Stimulated activated CD8-positive, alpha-beta memory T cell treated with anti-CD3 and anti-CD28 coated beads, Interleukin-15, amount 100 ng/mL, for 1 hour (primary cell): ENCODE measurements at regions not wholly inside any gene's neighbourhood (a gene's known extent, or its start where the extent isn't known, plus 50 kb on each side); places are given as distances from the start of the nearest gene placed in this dataset.
"Not testable (repeated sequence)": the region's sequence is repeated elsewhere in the genome, so short reads cannot be mapped to it uniquely, and the experiment has no call there.

ENCODE experiments used
- DNase-seq: peaks from one replicate; pipeline ENCODE4 v3.0.0-alpha.2; 2020; ENCODE audit warnings: low read depth

- DNase-seq, result no peak
Measured at GRCh38 chr7:50251765-50252164, 52.8 kb upstream of the IKZF1 start.

GRCh38 chr7:50246551-50246950, 58.0 kb upstream of the IKZF1 start:
- DNase-seq, result no peak

GRCh38 chr7:50242111-50242510, 62.4 kb upstream of the IKZF1 start:
- not testable (repeated sequence) for DNase-seq

GRCh38 chr7:50240699-50241098, 63.8 kb upstream of the IKZF1 start:
- DNase-seq, result not testable (repeated sequence)

- DNase-seq, result no peak
Measured at GRCh38 chr7:50229964-50230363, 74.6 kb upstream of the IKZF1 start.

GRCh38 chr7:50228148-50228547, 76.4 kb upstream of the IKZF1 start:
- DNase-seq, result no peak

GRCh38 chr7:50227726-50228125, 76.8 kb upstream of the IKZF1 start:
- DNase-seq, result no peak

- DNase-seq, result no peak
Measured at GRCh38 chr7:50226669-50227068, 77.8 kb upstream of the IKZF1 start.

- no peak for DNase-seq
Measured at GRCh38 chr7:50226145-50226544, 78.4 kb upstream of the IKZF1 start.

GRCh38 chr7:50221433-50221832, 83.1 kb upstream of the IKZF1 start:
- DNase-seq, result no peak

GRCh38 chr7:50221028-50221427, 83.5 kb upstream of the IKZF1 start:
- DNase-seq, result no peak

GRCh38 chr7:50220273-50220672, 84.2 kb upstream of the IKZF1 start:
- DNase-seq, result no peak

- no peak for DNase-seq
Measured at GRCh38 chr7:50217821-50218281, 86.7 kb upstream of the IKZF1 start.

- no peak for DNase-seq
Measured at GRCh38 chr7:50217401-50217800, 87.1 kb upstream of the IKZF1 start.

- DNase-seq, result no peak
Measured at GRCh38 chr7:50216626-50217025, 87.9 kb upstream of the IKZF1 start.

GRCh38 chr7:50214771-50215170, 89.7 kb upstream of the IKZF1 start:
- no peak for DNase-seq

- no peak for DNase-seq
Measured at GRCh38 chr7:50214126-50214670, 90.3 kb upstream of the IKZF1 start.

GRCh38 chr7:50213622-50214017, 90.9 kb upstream of the IKZF1 start:
- DNase-seq, result no peak

- no peak for DNase-seq
Measured at GRCh38 chr7:50212666-50213621, 91.6 kb upstream of the IKZF1 start.

- DNase-seq, result no peak
Measured at GRCh38 chr7:50212016-50212325, 92.5 kb upstream of the IKZF1 start.

- no peak for DNase-seq
Measured at GRCh38 chr7:50211130-50212015, 93.1 kb upstream of the IKZF1 start.

- no peak for DNase-seq
Measured at GRCh38 chr7:50210706-50211115, 93.8 kb upstream of the IKZF1 start.
